ENCODE measurements at regions not wholly inside any gene's neighbourhood (a gene's known extent, or its start where the extent isn't known, plus 50 kb on each side); places are given as distances from the start of the nearest gene placed in this dataset.

GRCh38 chr14:34111505-34111904 lies 160.6 kb upstream of the EGLN3 start:
- no peak for DNase-seq
- no peak for TF ChIP-seq POLR2A (IDR thresholded peaks at IDR 0.05; ENCODE audit: low read length)
- no peak for TF ChIP-seq GATA1 (IDR thresholded peaks at IDR 0.05; ENCODE audit: low read depth, low read length)

- TF ChIP-seq POLR2A (IDR thresholded peaks at IDR 0.05; ENCODE audit: low read length) (no peak), GATA1 (IDR thresholded peaks at IDR 0.05; ENCODE audit: low read depth, low read length) (no peak)
- no peak for DNase-seq
Measured at GRCh38 chr14:34110531-34110930, 159.7 kb upstream of the EGLN3 start.

GRCh38 chr14:34107441-34107840 lies 156.6 kb upstream of the EGLN3 start:
- TF ChIP-seq POLR2A (IDR thresholded peaks at IDR 0.05; ENCODE audit: low read length) (no peak), GATA1 (IDR thresholded peaks at IDR 0.05; ENCODE audit: low read depth, low read length) (no peak)
- no peak for DNase-seq

- TF ChIP-seq POLR2A (IDR thresholded peaks at IDR 0.05; ENCODE audit: low read length) (no peak), GATA1 (IDR thresholded peaks at IDR 0.05; ENCODE audit: low read depth, low read length) (no peak)
- no peak for DNase-seq
Measured at GRCh38 chr14:34106310-34106709, 155.4 kb upstream of the EGLN3 start.

GRCh38 chr14:34104489-34105397 lies 153.9 kb upstream of the EGLN3 start:
- no peak for DNase-seq
- TF ChIP-seq POLR2A (IDR thresholded peaks at IDR 0.05; ENCODE audit: low read length) (no peak), GATA1 (IDR thresholded peaks at IDR 0.05; ENCODE audit: low read depth, low read length) (no peak)

GRCh38 chr14:34103176-34103575 lies 152.3 kb upstream of the EGLN3 start:
- TF ChIP-seq POLR2A (IDR thresholded peaks at IDR 0.05; ENCODE audit: low read length): no peak
- no peak for TF ChIP-seq GATA1 (IDR thresholded peaks at IDR 0.05; ENCODE audit: low read depth, low read length)
- no peak for DNase-seq

- no peak for DNase-seq
- TF ChIP-seq POLR2A (IDR thresholded peaks at IDR 0.05; ENCODE audit: low read length): no peak
- no peak for TF ChIP-seq GATA1 (IDR thresholded peaks at IDR 0.05; ENCODE audit: low read depth, low read length)
Measured at GRCh38 chr14:34099635-34100034, 148.8 kb upstream of the EGLN3 start.

- no peak for TF ChIP-seq POLR2A (IDR thresholded peaks at IDR 0.05; ENCODE audit: low read length)
- no peak for TF ChIP-seq GATA1 (IDR thresholded peaks at IDR 0.05; ENCODE audit: low read depth, low read length)
- DNase-seq: no peak
Measured at GRCh38 chr14:34098985-34099349, 148.1 kb upstream of the EGLN3 start.

GRCh38 chr14:34098045-34098984 lies 147.4 kb upstream of the EGLN3 start:
- DNase-seq: peak; percentile 25 to 46
- TF ChIP-seq GATA1 (IDR thresholded peaks at IDR 0.05; ENCODE audit: low read depth, low read length) (no peak), POLR2A (IDR thresholded peaks at IDR 0.05; ENCODE audit: low read length) (no peak)

GRCh38 chr14:34097644-34098043 lies 146.8 kb upstream of the EGLN3 start:
- no peak for DNase-seq
- TF ChIP-seq GATA1 (IDR thresholded peaks at IDR 0.05; ENCODE audit: low read depth, low read length) (no peak), POLR2A (IDR thresholded peaks at IDR 0.05; ENCODE audit: low read length) (no peak)

- no peak for DNase-seq
- TF ChIP-seq POLR2A (IDR thresholded peaks at IDR 0.05; ENCODE audit: low read length) (no peak), GATA1 (IDR thresholded peaks at IDR 0.05; ENCODE audit: low read depth, low read length) (no peak)
Measured at GRCh38 chr14:34094384-34094783, 143.5 kb upstream of the EGLN3 start.

- TF ChIP-seq GATA1 (IDR thresholded peaks at IDR 0.05; ENCODE audit: low read depth, low read length) (no peak), POLR2A (IDR thresholded peaks at IDR 0.05; ENCODE audit: low read length) (no peak)
- no peak for DNase-seq
Measured at GRCh38 chr14:34093883-34094282, 143.0 kb upstream of the EGLN3 start.

GRCh38 chr14:34090451-34090850 lies 139.6 kb upstream of the EGLN3 start:
- TF ChIP-seq GATA1 (IDR thresholded peaks at IDR 0.05; ENCODE audit: low read depth, low read length): no peak
- TF ChIP-seq POLR2A (IDR thresholded peaks at IDR 0.05; ENCODE audit: low read length): no peak
- DNase-seq: no peak

GRCh38 chr14:34088914-34089313 lies 138.0 kb upstream of the EGLN3 start:
- TF ChIP-seq POLR2A (IDR thresholded peaks at IDR 0.05; ENCODE audit: low read length) (no peak), GATA1 (IDR thresholded peaks at IDR 0.05; ENCODE audit: low read depth, low read length) (no peak)
- DNase-seq: peak in 1 of 2 experiments; percentile 37
